Common myeloid progenitor, CD34-positive (primary cell): ENCODE measurements at regions not wholly inside any gene's neighbourhood (a gene's known extent, or its start where the extent isn't known, plus 50 kb on each side); places are given as distances from the start of the nearest gene placed in this dataset.

ENCODE experiments used
- CTCF ChIA-PET: fragments of 350-600 bp; sonication (Branson Sonifier 250); formaldehyde crosslinking; loops from one replicate; lab custom pipeline; 2021; ENCODE audit warnings: antibody characterized with exemption; lab: Charles Lee
- POLR2A ChIA-PET: fragments of 350-600 bp; sonication (Branson Sonifier 250); formaldehyde crosslinking; loops from one replicate; lab custom pipeline; 2021; ENCODE audit warnings: antibody characterized with exemption; lab: Charles Lee
- DNase-seq, 3 donors: peaks; one replicate each; pipeline versions ENCODE4 v3.0.0 to v3.0.0-alpha.2; 2013
- H3K27ac ChIP-seq, 2 experiments: 1 replicate in 1 of 2; 2 replicates in 1 of 2; pipeline ENCODE4 v1.7.0; 2013; ENCODE audit warnings: inconsistent platforms in 2 of 2, low read length in 2 of 2, mild to moderate bottlenecking in 2 of 2, low read depth in 1 of 2, moderate library complexity in 1 of 2; ENCODE audit not compliant: severe bottlenecking in 2 of 2, insufficient read depth in 1 of 2, poor library complexity in 1 of 2
- H3K27me3 ChIP-seq, 5 experiments: replicated peaks in 2 of 5; 1 replicate in 3 of 5; 2 replicates in 2 of 5; pipeline versions ENCODE4 v1.6.1 to v1.7.0; 2013; ENCODE audit warnings: low read length in 4 of 5, mild to moderate bottlenecking in 2 of 5, moderate library complexity in 2 of 5, inconsistent platforms in 1 of 5; ENCODE audit not compliant: insufficient read depth in 5 of 5, control insufficient read depth in 4 of 5
- H3K36me3 ChIP-seq, 4 experiments: 1 replicate in 2 of 4; 2 replicates in 2 of 4; pipeline versions ENCODE4 v1.6.1 to v1.7.0; 2013; ENCODE audit warnings: low read length in 3 of 4, control low read depth in 1 of 4, mild to moderate bottlenecking in 1 of 4; ENCODE audit not compliant: control insufficient read depth in 4 of 4, insufficient read depth in 4 of 4
- H3K4me1 ChIP-seq, 4 experiments: 1 replicate in 3 of 4; 2 replicates in 1 of 4; pipeline versions ENCODE4 v1.6.1 to v1.7.1; 2013; ENCODE audit warnings: low read length in 3 of 4, mild to moderate bottlenecking in 3 of 4, control low read depth in 1 of 4, inconsistent platforms in 1 of 4, moderate library complexity in 1 of 4; ENCODE audit not compliant: control insufficient read depth in 4 of 4, insufficient read depth in 4 of 4; ENCODE audit errors: control extremely low read depth in 1 of 4
- H3K4me3 ChIP-seq, 7 experiments: 1 replicate in 4 of 7; 2 replicates in 3 of 7; pipeline versions ENCODE4 v1.5.1 to v1.7.0; 2013; ENCODE audit warnings: mild to moderate bottlenecking in 7 of 7, low read length in 6 of 7, moderate library complexity in 6 of 7, inconsistent platforms in 2 of 7, low read depth in 2 of 7, control low read depth in 1 of 7; ENCODE audit not compliant: insufficient read depth in 4 of 7, control insufficient read depth in 1 of 7; ENCODE audit errors: extremely low read depth in 1 of 7
- H3K9me3 ChIP-seq, 5 experiments: 1 replicate in 4 of 5; 2 replicates in 1 of 5; pipeline versions ENCODE4 v1.6.1 to v1.7.1; 2013; ENCODE audit warnings: low read length in 4 of 5, mild to moderate bottlenecking in 2 of 5, inconsistent platforms in 1 of 5, low read depth in 1 of 5, moderate library complexity in 1 of 5; ENCODE audit not compliant: control insufficient read depth in 4 of 5, insufficient read depth in 2 of 5; ENCODE audit errors: control extremely low read depth in 1 of 5
- WGBS: methylation state at CpG from one replicate; pipeline ENCODE4 v1.1.5; 2013; ENCODE audit not compliant: insufficient coverage; 5-methylcytosine and 5-hydroxymethylcytosine counted together

DNA sequence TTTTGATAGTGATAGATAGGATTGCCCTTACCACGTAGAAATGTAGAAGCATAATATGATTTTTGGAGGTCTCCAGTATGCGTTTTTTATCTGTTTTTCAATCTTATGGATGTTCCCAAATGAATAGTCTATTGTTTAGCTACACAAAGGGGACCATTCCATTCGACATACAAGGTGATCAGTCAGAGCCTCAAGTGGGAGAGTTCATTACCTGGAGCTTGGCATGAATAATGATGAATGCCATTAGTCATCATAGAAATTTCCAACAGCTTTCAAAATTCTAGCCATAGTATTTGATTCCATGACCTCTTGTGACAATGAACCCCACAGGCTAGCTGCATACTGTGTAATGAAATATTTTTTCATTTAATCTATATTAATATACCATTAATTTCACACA lies 123.6 kb downstream of the PDHA2 start:
- H3K4me3 ChIP-seq: no peak overlapping the region
- DNase-seq: no peak
- H3K4me1 ChIP-seq: no peaks in the 10 kb centered on the region
- ChIA-PET CTCF (no interaction called here), POLR2A (no interaction called here)
- WGBS: 100% methylated on average over 1 of the region's 3 CpGs
- no peaks in the 10 kb centered on the region for H3K36me3 ChIP-seq
- no peaks in the 10 kb centered on the region for H3K9me3 ChIP-seq
- no peaks in the 10 kb centered on the region for H3K27me3 ChIP-seq
- H3K27ac ChIP-seq: no peak overlapping the region

- 92% methylated on average over 13 of the region's 13 CpGs for WGBS
Observed at GRCh38 chr4:95979961-95980876, 140.3 kb downstream of the PDHA2 start.

GRCh38 chr4:95980877-95981360 lies 141.0 kb downstream of the PDHA2 start:
- 100% methylated on average over 2 of the region's 3 CpGs for WGBS
- no peaks in the 10 kb centered on the region for H3K4me1 ChIP-seq
- ChIA-PET POLR2A (no interaction called here), CTCF (no interaction called here)
- H3K27me3 ChIP-seq: no peaks in the 10 kb centered on the region
- DNase-seq: no peak
- H3K9me3 ChIP-seq: peaks cover 0 to 18% (median 13%) of the 10 kb centered on the region in 5 experiments
- no peak overlapping the region for H3K4me3 ChIP-seq
- no peak overlapping the region for H3K27ac ChIP-seq
- no peaks in the 10 kb centered on the region for H3K36me3 ChIP-seq

More at GRCh38 chr4:95979961-95980876, 140.3 kb downstream of the PDHA2 start:
- DNase-seq: no peak
- Histone ChIP-seq H3K9me3 (peaks cover 0 to 18% (median 13%) of the 10 kb centered on the region in 5 experiments), H3K27me3 (no peaks in the 10 kb centered on the region), H3K4me3 (no peak overlapping the region), H3K27ac (no peak overlapping the region), H3K4me1 (no peaks in the 10 kb centered on the region), H3K36me3 (no peaks in the 10 kb centered on the region)
- ChIA-PET CTCF (no interaction called here), POLR2A (no interaction called here)

DNA sequence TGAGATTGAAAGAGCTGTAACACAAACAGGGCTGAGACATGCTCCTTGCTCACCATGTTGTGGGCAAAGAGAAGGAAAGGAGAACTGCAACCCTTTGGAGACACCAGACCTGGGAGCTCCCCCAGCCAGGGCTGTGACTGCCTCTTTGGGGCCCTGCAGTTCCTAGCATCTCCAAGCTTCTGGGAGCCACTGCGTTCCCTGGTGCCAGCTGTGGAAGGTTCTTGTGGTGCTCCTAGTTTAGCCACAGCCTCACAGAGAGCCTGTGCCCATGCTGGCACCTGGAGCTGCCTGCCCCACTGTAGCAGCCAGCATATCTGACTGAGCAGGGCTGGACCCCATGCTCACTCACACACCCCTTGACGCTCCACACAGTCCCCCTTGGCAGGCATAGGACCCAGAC lies 141.7 kb downstream of the PDHA2 start:
- Histone ChIP-seq H3K4me1 (no peaks in the 10 kb centered on the region), H3K4me3 (no peak overlapping the region), H3K9me3 (peaks cover 0 to 18% (median 13%) of the 10 kb centered on the region in 5 experiments), H3K36me3 (no peaks in the 10 kb centered on the region), H3K27ac (no peak overlapping the region), H3K27me3 (no peaks in the 10 kb centered on the region)
- ChIA-PET POLR2A (no interaction called here), CTCF (no interaction called here)
- DNase-seq: no peak
- whole genome bisulfite sequencing: 100% methylated on average over 1 of the region's 2 CpGs

DNA sequence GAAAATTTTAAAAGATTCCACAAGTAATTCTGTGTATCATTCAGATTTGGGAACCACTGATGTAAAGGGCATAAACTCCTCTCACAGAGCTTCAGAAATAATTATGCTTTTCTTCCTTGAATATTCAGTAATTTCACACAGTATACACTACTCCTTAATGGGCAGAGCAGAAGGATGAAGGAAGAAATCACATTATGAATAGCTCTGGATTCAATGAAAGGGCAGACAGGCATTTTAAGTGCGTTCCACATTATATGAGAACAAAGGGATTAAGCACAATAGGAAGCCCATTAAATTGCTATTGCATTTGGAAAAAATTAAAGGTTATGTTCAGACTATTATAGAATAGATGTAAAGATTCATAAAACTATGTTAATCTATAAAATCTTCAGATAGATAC lies 142.6 kb downstream of the PDHA2 start:
- DNase-seq: no peak
- Histone ChIP-seq H3K27me3 (no peaks in the 10 kb centered on the region), H3K4me1 (no peaks in the 10 kb centered on the region), H3K27ac (no peak overlapping the region), H3K36me3 (no peaks in the 10 kb centered on the region), H3K4me3 (no peak overlapping the region), H3K9me3 (peaks cover 0 to 18% (median 13%) of the 10 kb centered on the region in 5 experiments)
- no CpG with 5 or more reads among the region's 1 CpG for WGBS
- ChIA-PET POLR2A (no interaction called here), CTCF (interaction anchor here (1.9 kb wide), 1 partner anchor 10 kb away, joined by 5 read pairs; no protein-coding TSS in a partner anchor)

DNA sequence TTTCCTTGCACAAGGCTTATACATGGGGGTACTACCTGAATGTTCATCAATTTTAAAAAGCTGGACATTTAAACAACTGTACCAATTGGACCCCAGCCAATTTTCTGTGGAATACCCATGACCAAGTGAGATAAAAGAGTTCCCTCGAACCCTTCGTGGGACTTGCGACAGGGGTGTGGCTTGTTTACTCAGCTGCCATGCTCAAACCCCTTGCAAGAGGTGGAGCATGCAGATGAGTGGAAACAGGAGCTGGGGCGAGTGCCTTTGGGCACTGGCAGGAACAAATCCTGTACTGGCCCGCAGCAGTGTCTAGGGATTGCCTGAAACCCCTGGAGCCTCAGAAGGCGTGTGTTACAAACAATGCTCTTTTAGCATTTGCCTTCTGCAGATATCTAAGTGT lies 144.2 kb downstream of the PDHA2 start:
- no peaks in the 10 kb centered on the region for H3K4me1 ChIP-seq
- DNase-seq: no peak
- 100% methylated on average over 6 of the region's 6 CpGs for WGBS
- no peaks in the 10 kb centered on the region for H3K27me3 ChIP-seq
- no peaks in the 10 kb centered on the region for H3K36me3 ChIP-seq
- no peak overlapping the region for H3K27ac ChIP-seq
- H3K9me3 ChIP-seq: peaks cover 0 to 18% (median 13%) of the 10 kb centered on the region in 5 experiments
- ChIA-PET POLR2A (no interaction called here), CTCF (interaction anchor here (0.8 to 1.9 kb wide), 2 partner anchors 11 to 13 kb away, joined by 3 to 5 read pairs; no protein-coding TSS in a partner anchor)
- H3K4me3 ChIP-seq: no peak overlapping the region

DNA sequence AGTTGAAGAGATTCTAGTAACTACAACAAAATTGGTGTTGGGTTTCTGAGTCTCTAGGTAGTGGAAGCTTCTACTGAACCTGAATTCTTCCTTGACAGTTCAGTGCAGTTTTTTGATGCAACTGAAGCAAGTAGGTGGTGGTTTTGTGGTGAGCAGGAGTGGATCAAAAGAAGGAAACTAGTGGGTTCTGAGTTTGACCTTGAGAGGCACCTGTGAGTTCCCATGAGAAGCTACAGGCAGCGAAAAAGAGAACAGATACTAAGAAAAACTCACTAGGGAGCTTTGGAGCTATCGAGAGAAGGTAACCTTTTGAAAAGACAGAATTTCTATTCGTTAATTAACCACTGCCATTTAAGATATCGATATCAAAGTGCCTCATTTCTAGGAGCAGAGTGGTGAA lies 145.2 kb downstream of the PDHA2 start:
- Histone ChIP-seq H3K27ac (no peak overlapping the region), H3K9me3 (peaks cover 0 to 18% (median 13%) of the 10 kb centered on the region in 5 experiments), H3K27me3 (no peaks in the 10 kb centered on the region), H3K4me3 (no peak overlapping the region), H3K4me1 (no peaks in the 10 kb centered on the region), H3K36me3 (no peaks in the 10 kb centered on the region)
- peak in 1 of 3 donors; percentile 3 for DNase-seq
- ChIA-PET POLR2A (no interaction called here), CTCF (no interaction called here)
- WGBS: 93% methylated on average over 4 of the region's 4 CpGs
